IMR-90 (cell line): ENCODE measurements at regions not wholly inside any gene's neighbourhood (a gene's known extent, or its start where the extent isn't known, plus 50 kb on each side); places are given as distances from the start of the nearest gene placed in this dataset.

Experiments used
- ATAC-seq: fragments of 200-7000 bp; cut with Tn5 transposase; 2 replicates; pipeline ENCODE4 v1.9.1; 2020; ENCODE audit warnings: low read depth, mild to moderate bottlenecking, moderate library complexity
- BruUV-seq: library from RNA; stranded (reverse); fragments of 400-500 nt; replicated peaks from 2 replicates; lab custom pipeline; 2021; lab: Mats Ljungman, UMichigan
- CTCF ChIA-PET: fragments of 300-600 bp; formaldehyde crosslinking; extraction: SDS; loops from one replicate; lab custom pipeline; 2021; ENCODE audit warnings: antibody characterized with exemption; lab: Yijun Ruan, JAX
- POLR2A ChIA-PET: fragments of 300-600 bp; sonication (Branson Sonifier 250); formaldehyde crosslinking; loops from one replicate; lab custom pipeline; 2022; ENCODE audit warnings: antibody characterized with exemption; ENCODE audit not compliant: unreplicated experiment; lab: Charles Lee
- DNase-seq: peaks from one replicate; pipeline ENCODE4 v3.0.0; 2013
- H2AFZ ChIP-seq: replicated peaks from 2 replicates; pipeline ENCODE3; 2013; ENCODE audit warnings: low read length, mild to moderate bottlenecking; ENCODE audit not compliant: poor library complexity
- H2AK5ac ChIP-seq: 2 replicates; pipeline ENCODE4 v1.6.1; 2013; ENCODE audit warnings: low read depth, low read length, inconsistent platforms
- H2AK9ac ChIP-seq: replicated peaks from 2 replicates; pipeline ENCODE3; 2013; ENCODE audit warnings: mild to moderate bottlenecking, low read depth, low read length, moderate library complexity; ENCODE audit not compliant: poor library complexity
- H2BK120ac ChIP-seq: 2 replicates; pipeline ENCODE4 v1.6.1; 2013; ENCODE audit warnings: low read depth, low read length, inconsistent platforms
- H2BK15ac ChIP-seq: 3 replicates; pipeline ENCODE4 v1.6.1; 2013; ENCODE audit warnings: low read depth, low read length, inconsistent platforms
- H2BK20ac ChIP-seq: 2 replicates; pipeline ENCODE4 v1.6.1; 2013; ENCODE audit warnings: low read depth, mild to moderate bottlenecking, inconsistent platforms, low read length, moderate library complexity
- H2BK5ac ChIP-seq: 2 replicates; pipeline ENCODE4 v1.6.1; 2013; ENCODE audit warnings: mild to moderate bottlenecking, low read depth, low read length, inconsistent platforms; ENCODE audit not compliant: poor library complexity, severe bottlenecking
- H3K14ac ChIP-seq: replicated peaks from 2 replicates; pipeline ENCODE4 v1.6.1; 2013; ENCODE audit warnings: low read depth, low read length, inconsistent platforms
- H3K18ac ChIP-seq: 2 replicates; pipeline ENCODE4 v1.6.1; 2013; ENCODE audit warnings: low read depth, low read length, control low read depth
- H3K23ac ChIP-seq: 2 replicates; pipeline ENCODE4 v1.6.1; 2013; ENCODE audit warnings: low read depth, low read length, inconsistent platforms
- H3K27ac ChIP-seq: 2 replicates; pipeline ENCODE4 v1.5.1; 2013; ENCODE audit warnings: mild to moderate bottlenecking, control low read depth, low read length; ENCODE audit not compliant: insufficient read depth
- H3K27me3 ChIP-seq: 2 replicates; pipeline ENCODE4 v1.6.1; 2013; ENCODE audit warnings: low read length; ENCODE audit not compliant: control insufficient read depth, insufficient read depth
- H3K36me3 ChIP-seq: 2 replicates; pipeline ENCODE4 v1.6.1; 2013; ENCODE audit warnings: low read length, mixed read lengths; ENCODE audit not compliant: control insufficient read depth, insufficient read depth
- H3K4ac ChIP-seq: 2 replicates; pipeline ENCODE4 v1.6.1; 2013; ENCODE audit warnings: low read depth, low read length, inconsistent platforms
- H3K4me1 ChIP-seq: 2 replicates; pipeline ENCODE4 v1.6.1; 2013; ENCODE audit warnings: low read length, mixed read lengths; ENCODE audit not compliant: control insufficient read depth, insufficient read depth
- H3K4me2 ChIP-seq: 2 replicates; pipeline ENCODE4 v1.6.1; 2013; ENCODE audit warnings: low read depth, mild to moderate bottlenecking, control low read depth, low read length, moderate library complexity
- H3K4me3 ChIP-seq: 2 replicates; pipeline ENCODE4 v1.5.1; 2013; ENCODE audit warnings: low read depth, mild to moderate bottlenecking, control low read depth, low read length, moderate library complexity; ENCODE audit not compliant: insufficient read depth
- H3K56ac ChIP-seq: 2 replicates; pipeline ENCODE4 v1.6.1; 2013; ENCODE audit warnings: low read length, inconsistent platforms; ENCODE audit not compliant: insufficient read depth; ENCODE audit errors: extremely low read depth
- H3K79me1 ChIP-seq, 2 experiments: 2 replicates each; pipeline ENCODE4 v1.6.1; 2013; ENCODE audit warnings: low read length in 2 of 2, inconsistent platforms in 1 of 2, low read depth in 1 of 2
- H3K9ac ChIP-seq: 2 replicates; pipeline ENCODE4 v1.6.1; 2013; ENCODE audit warnings: low read depth, low read length, control low read depth
- H3K9me1 ChIP-seq: 2 replicates; pipeline ENCODE4 v1.6.1; 2013; ENCODE audit warnings: low read length, inconsistent platforms; ENCODE audit not compliant: insufficient read depth
- H3K9me3 ChIP-seq: 2 replicates; pipeline ENCODE4 v1.6.1; 2013; ENCODE audit warnings: low read length; ENCODE audit not compliant: control insufficient read depth, insufficient read depth
- H4K20me1 ChIP-seq: 2 replicates; pipeline ENCODE4 v1.6.1; 2013; ENCODE audit warnings: low read length, inconsistent platforms; ENCODE audit not compliant: insufficient read depth
- H4K5ac ChIP-seq: 2 replicates; pipeline ENCODE4 v1.6.1; 2013; ENCODE audit warnings: mild to moderate bottlenecking, low read depth, low read length, control low read depth
- H4K8ac ChIP-seq, 2 experiments: 2 replicates each; pipeline ENCODE4 v1.6.1; 2013; ENCODE audit warnings: low read depth in 2 of 2, low read length in 2 of 2, control low read depth in 1 of 2, inconsistent platforms in 1 of 2
- H4K91ac ChIP-seq: 2 replicates; pipeline ENCODE4 v1.6.1; 2013; ENCODE audit warnings: low read depth, low read length, inconsistent platforms; ENCODE audit not compliant: insufficient read depth
- CHD1 ChIP-seq: IDR thresholded peaks from 2 replicates; pipeline ENCODE4 v1.6.1; 2012; ENCODE audit warnings: low read depth, low read length, improper control_type of control experiment
- WGBS, 2 experiments: methylation state at CpG; one replicate each; pipeline versions ENCODE4 v1.1.5 to v1.1.7; 2013; ENCODE audit warnings: missing lambda C conversion rate in 2 of 2; ENCODE audit not compliant: insufficient read length in 1 of 2; ENCODE audit errors: extremely low coverage in 2 of 2; 5-methylcytosine and 5-hydroxymethylcytosine counted together
- dilution Hi-C: fragments of 300-500 bp; cut with HindIII; formaldehyde crosslinking; loops from one replicate; pipeline ENCODE4 v1.14.3; 2018; ENCODE audit warnings: low sequenced_read_pairs; ENCODE audit not compliant: unreplicated experiment
- in situ Hi-C: fragments of 300-500 bp; cut with MboI; formaldehyde crosslinking; loops from 3 replicates; pipeline ENCODE4 v1.14.3; 2019; ENCODE audit warnings: low sequenced_read_pairs, inconsistent platforms, mixed read lengths
- intact Hi-C: fragments of 100-400 bp; cut with micrococcal nuclease; formaldehyde crosslinking; loops from 2 replicates; pipeline ENCODE4 v1.10.0; 2022
- TF ChIP-seq, protein P1 (sequence below): fragments of 150-350 bp; IDR thresholded peaks from 2 replicates; pipeline ENCODE4 v1.6.1; 2016; ENCODE audit warnings: low read depth, mild to moderate bottlenecking, low read length, moderate library complexity, borderline replicate concordance

DNA sequence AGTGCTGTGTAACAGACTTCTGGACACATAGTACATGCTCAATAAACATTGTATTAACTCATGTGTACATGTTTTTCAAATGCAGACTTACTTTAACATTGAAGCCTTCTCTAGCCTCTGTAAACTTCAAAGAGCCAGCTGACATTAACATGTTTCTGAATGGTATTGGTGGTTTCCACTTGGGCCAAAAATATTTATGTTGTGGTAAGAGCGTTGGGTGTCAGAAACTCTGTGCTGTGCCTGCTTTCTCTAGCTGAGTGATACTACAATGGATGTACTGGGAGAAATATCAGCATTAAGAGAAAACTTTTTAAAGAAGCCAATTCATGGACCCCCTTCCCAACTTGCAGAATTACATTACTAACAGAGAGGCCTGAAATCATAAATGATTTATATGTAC is 1951.7 kb downstream of the TP53TG3F start:
- Histone ChIP-seq H3K4me3 (no peak overlapping the region), H4K20me1 (no peaks in the 10 kb centered on the region), H3K18ac (no peak overlapping the region), H3K14ac (no peak overlapping the region), H2BK120ac (no peak overlapping the region), H3K27ac (no peak overlapping the region), H3K9me1 (no peaks in the 10 kb centered on the region), H2BK20ac (no peak overlapping the region), H3K36me3 (no peaks in the 10 kb centered on the region), H4K5ac (no peak overlapping the region), H3K79me1 (no peaks in the 10 kb centered on the region), H3K9ac (no peak overlapping the region), H3K9me3 (peaks cover 6% of the 10 kb centered on the region; the same call in 1 of the 2 replicates), H3K23ac (no peak overlapping the region), H2AFZ (no peak overlapping the region), H2AK9ac (no peak overlapping the region), H4K91ac (no peak overlapping the region), H2BK5ac (no peak overlapping the region), H3K27me3 (no peaks in the 10 kb centered on the region), H4K8ac (no peak overlapping the region), H3K4me1 (no peaks in the 10 kb centered on the region), H2BK15ac (no peak overlapping the region), H3K4ac (no peak overlapping the region), H2AK5ac (no peak overlapping the region), H3K56ac (no peak overlapping the region), H3K4me2 (no peak overlapping the region)
- CTCF ChIA-PET = no interaction called here
- ATAC-seq (no peak), DNase-seq (no peak)
- no TSS peak for BruUV-seq
- intact Hi-C loops = loop anchor here (2.0 kb wide), 1 partner anchor 24 kb away; no protein-coding TSS in a partner anchor
- dilution Hi-C loops = no loop called here
- TF ChIP-seq CHD1 = no peak
- TF ChIP-seq, protein P1, sequence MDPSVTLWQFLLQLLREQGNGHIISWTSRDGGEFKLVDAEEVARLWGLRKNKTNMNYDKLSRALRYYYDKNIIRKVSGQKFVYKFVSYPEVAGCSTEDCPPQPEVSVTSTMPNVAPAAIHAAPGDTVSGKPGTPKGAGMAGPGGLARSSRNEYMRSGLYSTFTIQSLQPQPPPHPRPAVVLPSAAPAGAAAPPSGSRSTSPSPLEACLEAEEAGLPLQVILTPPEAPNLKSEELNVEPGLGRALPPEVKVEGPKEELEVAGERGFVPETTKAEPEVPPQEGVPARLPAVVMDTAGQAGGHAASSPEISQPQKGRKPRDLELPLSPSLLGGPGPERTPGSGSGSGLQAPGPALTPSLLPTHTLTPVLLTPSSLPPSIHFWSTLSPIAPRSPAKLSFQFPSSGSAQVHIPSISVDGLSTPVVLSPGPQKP = no peak
- in situ Hi-C loops = no loop called here
- no CpG with 5 or more reads among the region's 1 CpG for WGBS, 2 experiments
- POLR2A ChIA-PET = no interaction called here
